A673 (cell line): ENCODE measurements at regions not wholly inside any gene's neighbourhood (a gene's known extent, or its start where the extent isn't known, plus 50 kb on each side); places are given as distances from the start of the nearest gene placed in this dataset.

Experiments
- CTCF ChIP-seq: fragments of 300-800, 200-600 bp; sonication (generic); conservative IDR thresholded peaks from 2 replicates; pipeline ENCODE4 v1.5.1; 2017; ENCODE audit warnings: low read depth, mild to moderate bottlenecking, antibody characterized with exemption, low read length, moderate library complexity, mixed read lengths
- EZH2 ChIP-seq: fragments of 200-600 bp; sonication (generic); IDR thresholded peaks from 2 replicates; pipeline ENCODE4 v1.6.1; 2017; ENCODE audit warnings: borderline replicate concordance, low read depth, mild to moderate bottlenecking, mixed read lengths, antibody characterized with exemption, low read length; ENCODE audit not compliant: poor library complexity, severe bottlenecking

GRCh38 chr2:182587831-182588230, 128.2 kb upstream of the DNAJC10 start:
- TF ChIP-seq CTCF (no peak), EZH2 (no peak)
